ENCODE measurements at regions not wholly inside any gene's neighbourhood (a gene's known extent, or its start where the extent isn't known, plus 50 kb on each side); places are given as distances from the start of the nearest gene placed in this dataset.

DNA sequence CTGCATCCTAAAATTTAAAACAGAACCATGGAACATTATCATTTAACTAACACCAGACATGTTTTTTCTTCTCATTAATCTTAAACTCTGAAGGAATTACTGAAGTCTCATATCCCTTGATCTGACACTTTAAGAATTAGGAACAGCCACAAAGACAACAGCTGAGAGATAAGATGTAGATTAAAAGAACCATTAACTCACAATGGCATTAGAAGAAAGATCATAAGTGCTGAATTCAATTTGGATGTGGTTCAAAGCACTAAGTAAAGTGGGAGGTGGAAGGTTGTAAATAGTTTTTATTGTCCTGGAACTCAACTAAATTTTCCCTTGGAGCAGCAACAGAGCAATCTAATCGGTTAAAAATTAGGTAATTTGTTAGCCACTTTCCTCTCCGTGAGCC lies 199.0 kb upstream of the ATP2B1 start:
- Mint-ChIP-seq H3K9me3 (peaks cover 6% of the 10 kb centered on the region), H3K27ac (ENCODE audit: unreplicated experiment) (no peak overlapping the region), H3K36me3 (ENCODE audit: low read depth) (peaks cover 4% of the 10 kb centered on the region), H3K27me3 (ENCODE audit: low read depth) (no peaks in the 10 kb centered on the region), H3K4me1 (no peaks in the 10 kb centered on the region), H3K4me3 (no peak overlapping the region)
- TF ChIP-seq, protein P1, sequence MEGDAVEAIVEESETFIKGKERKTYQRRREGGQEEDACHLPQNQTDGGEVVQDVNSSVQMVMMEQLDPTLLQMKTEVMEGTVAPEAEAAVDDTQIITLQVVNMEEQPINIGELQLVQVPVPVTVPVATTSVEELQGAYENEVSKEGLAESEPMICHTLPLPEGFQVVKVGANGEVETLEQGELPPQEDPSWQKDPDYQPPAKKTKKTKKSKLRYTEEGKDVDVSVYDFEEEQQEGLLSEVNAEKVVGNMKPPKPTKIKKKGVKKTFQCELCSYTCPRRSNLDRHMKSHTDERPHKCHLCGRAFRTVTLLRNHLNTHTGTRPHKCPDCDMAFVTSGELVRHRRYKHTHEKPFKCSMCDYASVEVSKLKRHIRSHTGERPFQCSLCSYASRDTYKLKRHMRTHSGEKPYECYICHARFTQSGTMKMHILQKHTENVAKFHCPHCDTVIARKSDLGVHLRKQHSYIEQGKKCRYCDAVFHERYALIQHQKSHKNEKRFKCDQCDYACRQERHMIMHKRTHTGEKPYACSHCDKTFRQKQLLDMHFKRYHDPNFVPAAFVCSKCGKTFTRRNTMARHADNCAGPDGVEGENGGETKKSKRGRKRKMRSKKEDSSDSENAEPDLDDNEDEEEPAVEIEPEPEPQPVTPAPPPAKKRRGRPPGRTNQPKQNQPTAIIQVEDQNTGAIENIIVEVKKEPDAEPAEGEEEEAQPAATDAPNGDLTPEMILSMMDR (conservative IDR thresholded peaks at IDR 0.05), result no peak
- no peak for DNase-seq (ENCODE audit: low read depth, low spot score)

DNA sequence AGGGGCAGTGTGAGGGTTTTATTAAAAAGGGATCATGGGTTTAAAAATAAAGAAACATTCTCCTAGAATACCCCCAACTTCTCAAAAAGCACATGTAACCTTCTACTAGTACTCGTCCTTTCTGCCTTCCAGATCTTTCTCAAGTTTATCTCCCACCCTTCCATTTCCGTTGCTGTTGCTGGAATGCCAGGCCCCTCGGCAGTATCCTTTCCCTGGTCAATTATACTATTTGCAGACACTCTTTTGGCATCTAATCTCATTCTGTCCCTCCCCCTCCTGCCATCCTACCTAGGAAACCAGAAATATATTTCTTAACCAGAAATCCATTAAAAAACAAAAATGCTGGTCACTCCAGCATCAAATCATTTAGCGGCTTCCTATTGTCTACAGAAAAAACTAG lies 198.2 kb upstream of the ATP2B1 start:
- Mint-ChIP-seq H3K4me3 (no peak overlapping the region), H3K27me3 (ENCODE audit: low read depth) (no peaks in the 10 kb centered on the region), H3K4me1 (peaks cover 3% of the 10 kb centered on the region), H3K27ac (ENCODE audit: unreplicated experiment) (no peak overlapping the region), H3K9me3 (peaks cover 2% of the 10 kb centered on the region), H3K36me3 (ENCODE audit: low read depth) (no peaks in the 10 kb centered on the region)
- TF ChIP-seq, protein P1 (conservative IDR thresholded peaks at IDR 0.05), result no peak
- no peak for DNase-seq (ENCODE audit: low read depth, low spot score)

DNA sequence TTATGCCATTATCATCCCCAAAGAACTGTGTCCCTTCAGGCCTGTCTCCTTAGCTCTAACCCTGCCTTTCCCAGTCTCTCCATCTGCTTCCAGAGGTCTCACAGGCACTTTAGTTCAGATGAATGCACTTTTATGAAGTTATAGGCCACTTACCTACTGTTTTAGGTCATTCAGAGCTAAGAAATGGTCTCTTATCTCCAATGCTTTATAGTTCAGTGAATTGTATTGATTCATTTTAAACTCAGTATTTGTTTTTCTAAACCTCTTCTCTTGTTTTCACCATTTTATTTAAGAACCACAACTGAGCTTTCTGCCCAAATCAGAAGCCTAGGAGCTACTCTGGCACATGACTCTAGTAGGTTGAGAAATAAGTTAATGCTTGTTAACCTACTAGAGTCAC lies 197.5 kb upstream of the ATP2B1 start:
- Mint-ChIP-seq H3K27me3 (ENCODE audit: low read depth) (no peaks in the 10 kb centered on the region), H3K36me3 (ENCODE audit: low read depth) (peaks cover under 1% of the 10 kb centered on the region)

DNA sequence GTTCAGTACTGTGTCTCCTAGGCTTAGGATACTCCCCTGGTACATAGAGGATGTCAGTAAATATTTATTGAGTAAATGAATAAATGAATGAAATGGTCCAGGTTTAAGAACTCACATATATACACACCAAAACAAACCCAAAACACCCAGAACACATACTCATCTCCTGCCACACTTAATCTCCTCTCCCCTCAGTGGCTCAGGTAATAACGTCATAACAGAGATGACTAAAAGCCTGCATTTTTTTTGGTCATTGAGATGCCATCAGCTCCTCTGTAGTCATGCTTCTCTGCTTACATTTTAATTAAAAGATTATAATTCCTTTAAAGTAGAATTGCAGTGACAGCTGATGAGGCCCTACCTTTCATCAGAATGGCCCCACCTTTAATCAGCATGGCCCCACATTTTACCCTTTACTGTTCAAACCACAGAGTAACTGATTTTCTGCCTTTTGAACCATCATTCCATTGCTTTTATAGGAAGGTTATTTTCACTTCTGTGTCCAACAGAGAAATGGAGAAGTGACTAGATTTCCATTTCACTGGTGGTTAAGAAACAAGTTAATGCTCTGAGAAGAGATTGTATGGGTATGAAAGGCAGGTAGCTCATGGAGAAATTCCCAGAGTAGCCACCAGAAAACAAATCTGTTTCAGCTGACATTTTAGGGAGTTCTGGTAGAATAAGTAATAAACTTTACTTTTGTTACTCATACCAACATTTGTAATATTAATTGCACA lies 193.4 kb upstream of the ATP2B1 start:
- peaks cover 3% of the 10 kb centered on the region for H3K9me3 Mint-ChIP-seq
- H3K27ac Mint-ChIP-seq (ENCODE audit: unreplicated experiment), result peak overlapping the region; percentile 13
- H3K27me3 Mint-ChIP-seq (ENCODE audit: low read depth), result no peaks in the 10 kb centered on the region
- peaks cover 5% of the 10 kb centered on the region for H3K36me3 Mint-ChIP-seq (ENCODE audit: low read depth)
- TF ChIP-seq, protein P1 (conservative IDR thresholded peaks at IDR 0.05), result no peak
- no peak overlapping the region for H3K4me3 Mint-ChIP-seq
- peaks cover 24% of the 10 kb centered on the region for H3K4me1 Mint-ChIP-seq
- no peak for DNase-seq (ENCODE audit: low read depth, low spot score)

More for the DNA sequence above, 197.5 kb upstream of the ATP2B1 start:
- no peak overlapping the region for H3K27ac Mint-ChIP-seq (ENCODE audit: unreplicated experiment)
- TF ChIP-seq, protein P1 (conservative IDR thresholded peaks at IDR 0.05), result no peak
- H3K9me3 Mint-ChIP-seq, result peaks cover 4% of the 10 kb centered on the region
- DNase-seq (ENCODE audit: low read depth, low spot score), result no peak
- peaks cover 10% of the 10 kb centered on the region for H3K4me1 Mint-ChIP-seq
- no peak overlapping the region for H3K4me3 Mint-ChIP-seq

DNA sequence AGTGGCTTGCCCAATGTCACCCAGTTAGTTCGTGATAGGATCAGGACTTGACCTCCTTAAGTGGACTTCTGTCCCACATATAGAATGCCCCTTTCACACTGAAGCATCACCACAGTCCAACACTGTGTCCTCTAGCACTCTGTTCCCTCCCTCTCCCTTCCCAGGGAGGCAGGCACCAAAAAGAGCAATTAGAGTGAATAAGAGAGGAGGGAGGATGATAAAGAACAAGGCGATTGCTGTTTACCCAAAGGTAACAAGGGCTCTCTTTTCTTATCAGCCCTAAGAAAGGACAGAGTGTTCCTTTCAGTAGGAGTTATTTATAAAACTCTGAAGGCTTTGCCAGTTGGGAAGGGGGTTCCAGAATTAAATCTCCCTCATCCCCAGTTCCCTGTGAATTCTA lies 192.7 kb upstream of the ATP2B1 start:
- Mint-ChIP-seq H3K36me3 (ENCODE audit: low read depth) (peaks cover 5% of the 10 kb centered on the region), H3K27me3 (ENCODE audit: low read depth) (no peaks in the 10 kb centered on the region), H3K27ac (ENCODE audit: unreplicated experiment) (no peak overlapping the region), H3K9me3 (peaks cover 3% of the 10 kb centered on the region), H3K4me1 (peaks cover 24% of the 10 kb centered on the region), H3K4me3 (peak overlapping the region; percentile 33)
- no peak for DNase-seq (ENCODE audit: low read depth, low spot score)
- TF ChIP-seq, protein P1 (conservative IDR thresholded peaks at IDR 0.05), result no peak
